GM10266 (cell line): ENCODE measurements at regions not wholly inside any gene's neighbourhood (a gene's known extent, or its start where the extent isn't known, plus 50 kb on each side); places are given as distances from the start of the nearest gene placed in this dataset.

ENCODE experiments used
- DNase-seq: peaks from one replicate; pipeline ENCODE4 v3.0.0; 2012; ENCODE audit errors: extremely low spot score
- CTCF ChIP-seq: IDR thresholded peaks from 2 replicates; pipeline ENCODE4 v1.5.1; 2012; ENCODE audit warnings: mild to moderate bottlenecking, low read depth; ENCODE audit not compliant: control insufficient read depth, insufficient read depth; ENCODE audit errors: missing control alignments

- no peak for TF ChIP-seq CTCF
- DNase-seq: no peak
These were observed 54.9 kb upstream of the ZBTB18 start for GRCh38 chr1:243996223-243996622.

GRCh38 chr1:243991650-243992049 lies 59.4 kb upstream of the ZBTB18 start:
- no peak for TF ChIP-seq CTCF

GRCh38 chr1:243984788-243985187 lies 66.3 kb upstream of the ZBTB18 start:
- DNase-seq: no peak
- no peak for TF ChIP-seq CTCF

More at GRCh38 chr1:243991650-243992049, 59.4 kb upstream of the ZBTB18 start:
- DNase-seq: no peak

GRCh38 chr1:243982447-243983018 lies 68.5 kb upstream of the ZBTB18 start:
- no peak for DNase-seq
- no peak for TF ChIP-seq CTCF

GRCh38 chr1:243980471-243980870 lies 70.6 kb upstream of the ZBTB18 start:
- no peak for TF ChIP-seq CTCF
- DNase-seq: no peak

- no peak for TF ChIP-seq CTCF
- no peak for DNase-seq
These were observed 71.0 kb upstream of the ZBTB18 start for GRCh38 chr1:243980071-243980470.

- no peak for TF ChIP-seq CTCF
- DNase-seq: no peak
These were observed 71.7 kb upstream of the ZBTB18 start for GRCh38 chr1:243979396-243979795.
